ENCODE measurements at regions not wholly inside any gene's neighbourhood (a gene's known extent, or its start where the extent isn't known, plus 50 kb on each side); places are given as distances from the start of the nearest gene placed in this dataset.

DNA sequence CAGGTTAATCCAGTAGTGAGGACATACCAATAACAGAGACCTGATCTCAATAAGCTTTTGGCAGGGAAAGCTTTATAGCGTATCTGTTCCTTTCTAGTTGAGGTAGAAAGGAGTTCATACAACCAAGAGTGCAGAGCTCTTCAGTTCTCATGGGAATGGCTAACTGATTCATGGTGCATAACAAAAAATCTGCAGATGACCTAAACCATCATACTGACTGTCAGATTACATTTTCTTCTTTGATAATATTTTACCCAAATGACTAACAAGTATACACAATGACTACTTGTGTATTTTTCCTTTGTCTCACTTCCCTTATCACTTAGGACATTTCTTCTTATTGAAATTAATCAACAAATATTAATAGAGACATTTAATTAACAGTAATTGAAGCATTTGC is 140.0 kb upstream of the SERTAD2 start:
- TF ChIP-seq, protein P1, sequence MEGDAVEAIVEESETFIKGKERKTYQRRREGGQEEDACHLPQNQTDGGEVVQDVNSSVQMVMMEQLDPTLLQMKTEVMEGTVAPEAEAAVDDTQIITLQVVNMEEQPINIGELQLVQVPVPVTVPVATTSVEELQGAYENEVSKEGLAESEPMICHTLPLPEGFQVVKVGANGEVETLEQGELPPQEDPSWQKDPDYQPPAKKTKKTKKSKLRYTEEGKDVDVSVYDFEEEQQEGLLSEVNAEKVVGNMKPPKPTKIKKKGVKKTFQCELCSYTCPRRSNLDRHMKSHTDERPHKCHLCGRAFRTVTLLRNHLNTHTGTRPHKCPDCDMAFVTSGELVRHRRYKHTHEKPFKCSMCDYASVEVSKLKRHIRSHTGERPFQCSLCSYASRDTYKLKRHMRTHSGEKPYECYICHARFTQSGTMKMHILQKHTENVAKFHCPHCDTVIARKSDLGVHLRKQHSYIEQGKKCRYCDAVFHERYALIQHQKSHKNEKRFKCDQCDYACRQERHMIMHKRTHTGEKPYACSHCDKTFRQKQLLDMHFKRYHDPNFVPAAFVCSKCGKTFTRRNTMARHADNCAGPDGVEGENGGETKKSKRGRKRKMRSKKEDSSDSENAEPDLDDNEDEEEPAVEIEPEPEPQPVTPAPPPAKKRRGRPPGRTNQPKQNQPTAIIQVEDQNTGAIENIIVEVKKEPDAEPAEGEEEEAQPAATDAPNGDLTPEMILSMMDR (IDR thresholded peaks at IDR 0.05; ENCODE audit: low read length, missing control alignments) = no peak
- no peak for DNase-seq (ENCODE audit: low read depth)
- no peak overlapping the region for H3K4me3 ChIP-seq (replicated peaks; ENCODE audit: low read depth, low read length)

DNA sequence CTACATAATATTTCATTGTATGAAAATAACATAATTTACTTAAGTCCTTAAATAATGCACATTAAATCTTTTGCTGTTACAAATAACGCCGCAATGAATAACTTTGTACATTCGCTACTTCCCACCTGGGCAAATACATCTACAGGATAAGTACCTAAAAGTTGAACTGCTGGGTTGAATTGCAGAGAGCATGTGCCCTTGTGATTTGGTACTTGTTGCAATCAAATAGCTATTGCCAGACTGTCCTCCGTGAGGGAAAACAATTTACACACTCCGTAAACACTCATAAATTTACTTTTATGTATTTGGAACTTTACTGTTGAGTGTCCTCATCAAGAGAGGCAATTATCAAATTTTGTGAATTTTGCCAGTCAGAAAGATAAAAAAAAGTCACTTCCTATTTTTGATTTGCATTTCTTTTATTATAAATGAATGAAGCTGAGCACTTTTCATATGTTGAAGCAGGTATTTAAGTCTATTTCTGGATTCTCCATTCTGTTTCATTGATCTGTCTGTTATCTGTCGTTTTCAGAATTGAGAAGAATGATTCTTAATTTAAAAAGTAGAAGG is 140.8 kb upstream of the SERTAD2 start:
- TF ChIP-seq, protein P1 (IDR thresholded peaks at IDR 0.05; ENCODE audit: low read length, missing control alignments) = no peak
- H3K4me3 ChIP-seq (replicated peaks; ENCODE audit: low read depth, low read length) = no peak overlapping the region
- no peak for DNase-seq (ENCODE audit: low read depth)

DNA sequence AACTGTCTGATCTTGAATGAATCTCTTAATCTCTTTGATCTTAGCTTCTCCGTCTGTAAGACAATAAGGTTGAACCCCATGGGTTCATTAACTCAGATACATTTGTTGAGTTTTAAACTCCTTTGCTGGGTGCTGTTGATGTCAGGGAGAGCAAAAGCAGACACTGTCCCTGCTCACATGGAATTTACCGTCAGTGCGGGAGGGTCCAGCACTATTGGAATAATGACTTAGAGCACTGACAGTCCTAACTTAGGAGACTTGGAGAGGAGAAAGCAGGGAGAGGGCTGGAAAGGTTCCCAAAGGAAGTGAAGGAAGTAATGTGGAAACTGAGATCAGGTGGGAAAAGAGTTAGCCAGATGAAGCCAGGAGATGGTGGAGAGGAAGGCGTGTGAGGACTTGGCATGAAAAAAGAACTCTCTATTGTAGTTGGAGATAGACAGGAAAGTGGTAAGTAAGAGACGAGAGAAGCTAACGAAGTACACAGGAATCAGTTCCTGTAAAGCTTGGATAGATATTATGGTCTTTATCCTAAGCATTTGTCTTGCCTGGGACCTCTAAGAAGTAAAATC is 141.4 kb upstream of the SERTAD2 start:
- no peak for DNase-seq (ENCODE audit: low read depth)
- TF ChIP-seq, protein P1 (IDR thresholded peaks at IDR 0.05; ENCODE audit: low read length, missing control alignments) = no peak
- no peak overlapping the region for H3K4me3 ChIP-seq (replicated peaks; ENCODE audit: low read depth, low read length)

DNA sequence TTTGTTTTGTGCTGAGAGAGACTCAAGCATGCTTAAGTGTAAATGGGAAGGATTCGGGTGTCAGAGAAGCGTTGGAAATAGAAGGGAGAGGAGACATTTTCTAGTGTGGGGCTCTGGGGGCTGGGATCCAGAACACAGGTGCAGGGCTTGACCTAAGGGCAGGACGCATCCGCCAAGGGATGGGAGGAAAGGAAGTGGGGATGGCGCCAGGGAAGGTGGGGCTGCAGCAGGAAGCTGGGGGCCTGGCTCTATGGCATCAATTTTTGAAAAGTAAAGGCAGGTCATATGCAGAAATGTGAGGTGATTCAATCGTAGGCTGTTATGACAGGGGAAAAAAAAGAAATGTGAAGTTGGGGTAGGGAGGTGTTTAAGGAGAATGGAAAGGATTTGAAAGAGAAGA is 143.2 kb upstream of the SERTAD2 start:
- TF ChIP-seq, protein P1 (IDR thresholded peaks at IDR 0.05; ENCODE audit: low read length, missing control alignments) = no peak
- no peak overlapping the region for H3K4me3 ChIP-seq (replicated peaks; ENCODE audit: low read depth, low read length)
- DNase-seq (ENCODE audit: low read depth) = no peak

DNA sequence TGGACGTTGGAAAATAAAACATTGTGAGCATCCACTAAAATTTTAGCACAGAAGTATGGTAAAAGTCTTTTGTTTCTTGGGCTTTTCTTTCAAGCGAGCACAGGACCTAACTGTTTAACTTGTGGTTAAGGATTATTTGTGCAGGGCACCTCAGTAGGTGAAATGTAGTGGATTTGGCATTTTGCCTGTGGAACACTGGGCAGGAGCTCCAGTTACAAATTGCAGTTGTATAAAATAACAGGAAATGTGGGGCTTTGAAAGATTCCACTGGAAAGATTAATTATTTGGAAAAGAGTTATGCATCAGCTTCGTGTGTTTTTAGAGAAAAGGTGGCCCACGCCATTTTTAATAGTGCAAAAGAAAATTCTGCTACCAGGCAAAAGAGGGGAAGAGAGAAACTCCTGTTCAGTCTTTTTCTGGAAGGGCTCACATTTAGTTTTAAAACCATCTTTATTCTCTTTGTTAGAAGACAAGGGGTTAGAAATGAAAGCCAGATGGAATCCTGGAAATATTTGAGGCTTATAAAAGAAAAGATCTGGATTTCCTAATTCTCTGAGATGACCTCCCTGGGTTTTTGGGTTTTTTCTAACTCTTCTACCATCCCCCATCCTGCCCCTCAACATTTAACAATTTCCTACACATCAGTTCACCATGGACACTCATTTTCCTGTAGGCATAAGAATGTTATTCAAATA is 144.3 kb upstream of the SERTAD2 start:
- DNase-seq (ENCODE audit: low read depth) = peak; percentile 41
- no peak overlapping the region for H3K4me3 ChIP-seq (replicated peaks; ENCODE audit: low read depth, low read length)
- TF ChIP-seq, protein P1 (IDR thresholded peaks at IDR 0.05; ENCODE audit: low read length, missing control alignments) = no peak

DNA sequence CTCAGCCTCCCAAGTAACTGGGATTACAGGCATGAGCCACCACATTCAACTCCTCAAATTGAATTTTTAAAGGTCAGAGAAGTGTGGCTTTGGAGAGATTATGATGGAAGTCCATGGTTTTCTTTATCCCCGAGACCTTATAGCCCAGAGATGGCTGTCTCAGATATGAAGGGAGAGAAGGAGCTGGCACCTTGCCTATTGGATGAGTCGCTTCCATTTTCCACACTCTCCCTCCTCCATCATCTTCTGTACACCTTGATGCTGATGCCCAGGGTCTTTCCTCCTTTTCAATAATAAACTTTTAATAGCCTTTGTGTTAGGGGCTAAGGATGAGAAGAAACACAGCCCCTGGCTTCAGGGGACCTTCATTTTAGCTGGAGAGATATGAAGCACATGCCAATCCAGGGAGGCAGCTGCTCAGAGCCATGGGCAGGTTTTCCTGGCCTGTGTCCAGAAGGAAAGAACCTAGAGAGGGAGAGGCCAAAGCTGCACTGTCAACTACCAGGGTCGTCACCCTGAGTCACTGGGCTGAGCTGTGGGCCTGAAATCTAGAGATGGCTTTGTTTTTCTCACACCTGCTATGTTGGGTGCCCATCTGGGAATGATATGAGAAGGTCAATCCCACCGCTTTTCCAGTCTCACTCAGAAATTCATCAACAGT is 146.0 kb upstream of the SERTAD2 start:
- TF ChIP-seq, protein P1 (IDR thresholded peaks at IDR 0.05; ENCODE audit: low read length, missing control alignments) = no peak
- no peak for DNase-seq (ENCODE audit: low read depth)
- no peak overlapping the region for H3K4me3 ChIP-seq (replicated peaks; ENCODE audit: low read depth, low read length)

All from fibroblast of pulmonary artery (primary cell).